RCC 7860 (cell line): ENCODE measurements at regions not wholly inside any gene's neighbourhood (a gene's known extent, or its start where the extent isn't known, plus 50 kb on each side); places are given as distances from the start of the nearest gene placed in this dataset.

Source experiments
- DNase-seq: peaks from one replicate; pipeline ENCODE4 v3.0.0-alpha.2; 2015; ENCODE audit warnings: low spot score
- FAIRE-seq: peaks from 2 replicates; lab custom pipeline; 2012; peaks lifted over from hg19 to GRCh38; lab: Jason Lieb, UNC

DNA sequence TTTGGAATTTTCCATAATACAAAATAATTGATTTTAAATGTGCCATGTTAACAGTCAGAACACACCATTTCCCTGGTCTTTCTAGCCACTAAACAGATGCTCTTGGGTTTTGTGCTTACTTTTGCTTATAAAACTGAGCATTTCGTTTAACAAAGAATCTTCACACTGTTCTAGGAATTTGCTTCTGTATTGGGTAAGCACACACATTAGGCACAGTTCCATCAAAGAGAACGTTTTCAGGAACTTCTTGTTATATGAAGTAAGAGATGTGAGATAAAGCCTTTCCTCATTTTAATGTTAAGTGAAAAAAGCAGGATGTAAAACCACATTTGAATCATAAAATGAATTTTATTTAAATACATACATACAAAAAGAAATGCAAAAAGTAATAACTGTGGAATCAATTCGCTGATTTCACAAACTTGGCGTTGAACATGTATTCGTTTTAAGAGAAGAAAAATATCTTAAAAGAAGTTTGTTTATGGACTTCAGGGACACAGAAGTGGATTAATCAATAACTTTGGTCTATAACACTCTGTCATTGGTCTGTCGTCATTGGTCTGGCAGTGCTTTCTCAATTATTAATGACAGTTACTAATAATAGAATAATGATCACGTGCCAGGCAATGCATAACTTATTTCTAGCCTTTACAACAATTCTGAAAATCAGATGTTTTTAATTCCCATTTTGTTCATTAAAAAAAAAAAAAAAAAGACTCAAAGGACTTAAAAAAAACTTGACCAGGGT is 199.9 kb upstream of the PRDM1 start:
- FAIRE-seq (no peak), DNase-seq (no peak)

- FAIRE-seq (no peak), DNase-seq (no peak)
These were observed 201.7 kb upstream of the PRDM1 start for GRCh38 chr6:105884426-105884825.

DNA sequence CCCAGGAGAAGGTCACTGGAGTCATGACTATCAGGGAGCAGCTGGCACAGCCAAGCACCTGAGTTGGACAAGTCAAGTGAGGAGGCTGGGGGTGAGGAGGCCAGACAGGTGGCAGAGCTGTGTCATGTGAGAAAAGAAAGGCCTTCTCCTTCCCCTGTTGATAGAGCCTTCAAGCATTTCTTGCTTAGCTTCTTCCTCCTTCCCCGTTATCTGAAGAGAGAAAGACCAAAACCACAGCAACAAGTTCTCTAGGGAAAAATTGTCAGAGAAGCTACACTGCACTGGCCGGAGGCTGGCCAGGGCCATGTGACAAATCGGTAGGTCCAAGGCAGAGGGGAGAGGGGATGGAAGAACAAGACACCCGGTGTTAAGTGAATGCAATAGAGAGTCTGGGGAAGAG is 202.1 kb upstream of the PRDM1 start:
- DNase-seq (no peak), FAIRE-seq (no peak)

DNA sequence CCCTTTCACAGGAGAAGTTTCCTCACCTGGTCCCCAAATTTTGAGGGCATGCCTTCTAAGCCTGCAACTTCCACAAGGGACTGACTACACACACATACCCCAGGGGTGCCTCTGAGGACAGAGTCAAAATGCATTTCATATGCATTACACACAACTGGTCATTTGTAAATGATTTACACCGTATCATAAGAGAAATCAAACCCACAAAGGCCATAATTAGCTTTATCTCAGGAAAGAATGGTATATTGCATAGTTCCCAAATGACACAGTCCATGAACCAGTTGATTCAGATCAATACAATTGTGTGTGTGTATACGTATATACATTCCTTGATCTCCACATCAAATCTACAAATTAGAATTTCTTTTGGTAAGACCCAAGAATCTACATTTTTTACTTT is 203.3 kb upstream of the PRDM1 start:
- DNase-seq: peak; percentile 80
- peak; percentile 76 for FAIRE-seq

DNA sequence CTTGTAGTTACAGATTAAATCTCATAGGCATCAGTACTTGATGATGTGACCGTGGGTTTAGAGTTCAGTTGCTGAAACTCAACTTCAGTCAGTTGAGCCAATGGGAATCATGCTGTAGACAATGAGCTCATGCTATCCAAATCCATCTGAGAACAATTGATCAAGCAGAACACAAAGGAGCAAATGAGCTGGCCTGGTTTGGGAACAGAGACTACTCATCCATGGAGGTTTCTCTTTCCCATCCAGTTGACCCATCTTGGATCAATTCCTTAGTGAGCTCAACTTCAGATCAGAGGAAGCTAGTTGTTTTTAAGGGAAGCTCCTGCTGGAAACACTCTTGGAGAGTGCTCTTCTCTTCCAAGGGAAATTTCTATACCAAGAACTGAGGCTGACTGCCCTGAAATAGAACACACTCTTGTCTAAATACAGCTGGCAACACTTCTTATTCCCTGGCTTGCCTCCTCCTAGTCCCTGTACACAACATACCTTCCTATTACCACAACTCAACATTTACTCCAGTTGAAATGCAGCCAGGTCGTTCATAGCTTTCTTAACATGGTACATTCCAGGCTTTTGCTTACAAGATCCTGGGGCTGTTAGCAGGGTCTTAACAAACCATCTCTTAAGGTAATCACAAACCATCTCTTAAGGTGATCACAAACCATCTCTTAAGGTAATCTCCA is 203.9 kb upstream of the PRDM1 start:
- FAIRE-seq (peak; percentile 79), DNase-seq (peak; percentile 70)

GRCh38 chr6:105881608-105882007 is 204.5 kb upstream of the PRDM1 start:
- DNase-seq (no peak), FAIRE-seq (no peak)

GRCh38 chr6:105880030-105880492 is 206.1 kb upstream of the PRDM1 start:
- DNase-seq (no peak), FAIRE-seq (no peak)

DNA sequence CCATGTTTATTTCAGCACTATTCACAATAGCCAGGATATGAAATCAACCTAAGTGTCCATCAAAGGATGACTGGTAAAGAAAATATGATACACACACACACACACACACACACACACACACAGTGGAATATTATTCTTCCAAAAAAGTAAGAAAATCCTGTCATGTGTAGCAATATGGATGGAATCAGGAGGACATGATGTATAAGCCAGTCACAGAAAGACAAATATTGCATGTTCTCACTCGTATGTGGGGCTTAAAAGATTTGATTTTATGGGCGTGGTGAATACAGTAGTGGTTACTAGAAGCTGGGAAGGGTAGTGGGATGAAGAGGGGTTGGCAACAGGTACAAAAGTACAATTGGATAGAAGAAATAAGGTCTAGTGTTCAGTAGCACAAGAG is 207.0 kb upstream of the PRDM1 start:
- FAIRE-seq (no peak), DNase-seq (no peak)

GRCh38 chr6:105875974-105876640 is 210.0 kb upstream of the PRDM1 start:
- DNase-seq (no peak), FAIRE-seq (no peak)

DNA sequence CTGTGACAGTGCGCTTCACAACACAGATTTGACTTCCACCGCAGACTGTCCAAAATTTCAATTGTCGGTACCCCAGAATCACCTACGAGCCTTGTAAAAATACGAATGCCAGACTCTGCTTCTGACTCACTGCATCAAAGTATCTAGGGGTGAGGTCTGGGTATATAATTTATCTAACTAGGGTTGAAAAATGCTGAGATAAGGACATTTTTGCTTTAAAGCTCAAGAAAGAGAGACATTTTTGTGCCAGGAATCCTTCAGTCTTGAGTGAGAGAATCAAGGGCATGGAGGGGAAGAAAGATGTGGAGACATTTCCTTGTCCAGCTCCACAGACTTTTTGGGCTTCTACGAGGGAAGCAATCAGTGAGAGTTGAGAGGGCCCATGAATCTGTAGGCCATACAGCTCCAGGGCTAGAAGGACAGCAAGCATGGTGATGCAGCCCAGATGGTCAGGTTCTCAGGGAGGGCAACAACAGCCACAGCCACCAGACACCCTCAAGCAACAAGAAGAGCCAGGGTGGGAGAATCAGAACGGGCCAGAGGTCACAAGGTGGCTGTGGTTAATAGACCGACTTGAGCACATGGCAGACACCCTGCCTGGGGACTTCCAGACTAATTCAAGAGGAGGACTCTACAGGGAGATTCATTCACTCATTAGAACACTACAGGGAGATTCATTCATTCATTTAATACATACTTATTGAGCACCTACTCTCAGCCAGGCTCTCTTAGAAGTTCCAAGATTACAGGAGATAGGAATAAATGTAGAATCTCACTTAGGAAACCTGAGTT is 211.1 kb upstream of the PRDM1 start:
- FAIRE-seq (no peak), DNase-seq (no peak)

DNA sequence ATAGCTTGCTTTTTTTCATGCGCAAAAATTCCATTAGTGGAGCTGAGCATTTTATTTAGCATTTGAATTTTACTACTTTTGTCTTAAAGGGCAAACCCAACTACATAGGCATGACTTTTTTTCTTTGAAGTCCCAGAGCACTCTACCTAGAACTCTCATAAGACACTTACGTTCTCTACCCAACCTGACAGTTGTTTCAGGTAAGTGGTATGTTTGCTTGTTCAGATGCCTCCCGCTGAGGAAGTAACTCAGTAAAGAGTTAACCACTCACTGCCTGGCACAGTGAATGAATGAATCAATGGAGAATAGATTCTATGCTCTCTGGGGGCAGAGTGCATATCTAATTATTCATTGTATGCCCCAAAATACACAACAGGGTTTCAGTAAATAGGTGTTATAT is 212.3 kb upstream of the PRDM1 start:
- DNase-seq: no peak
- FAIRE-seq: no peak

GRCh38 chr6:105873211-105873704 is 212.9 kb upstream of the PRDM1 start:
- DNase-seq (no peak), FAIRE-seq (no peak)

DNA sequence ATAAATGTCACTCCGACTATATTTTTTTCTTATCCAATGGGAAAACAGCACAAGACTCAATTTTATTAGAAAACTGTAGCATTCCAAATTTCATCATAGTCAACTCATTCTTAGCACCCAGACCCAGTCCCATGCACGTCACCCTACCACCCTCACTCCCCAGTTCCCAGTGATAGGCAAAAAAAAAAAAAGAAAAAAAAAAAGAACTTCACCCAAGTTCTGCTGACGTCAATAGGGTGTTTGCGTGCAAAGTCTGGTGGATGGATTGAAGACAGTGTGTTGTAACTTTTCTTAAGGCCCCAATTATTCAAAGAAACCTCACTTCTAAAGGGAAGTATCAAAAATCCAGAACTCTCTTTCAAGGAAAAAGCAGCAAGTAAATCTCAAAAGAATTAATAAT is 213.9 kb upstream of the PRDM1 start:
- DNase-seq (no peak), FAIRE-seq (no peak)

GRCh38 chr6:105871542-105871941 is 214.6 kb upstream of the PRDM1 start:
- no peak for FAIRE-seq
- no peak for DNase-seq

- DNase-seq (no peak), FAIRE-seq (no peak)
These were observed 216.2 kb upstream of the PRDM1 start for GRCh38 chr6:105869835-105870440.

DNA sequence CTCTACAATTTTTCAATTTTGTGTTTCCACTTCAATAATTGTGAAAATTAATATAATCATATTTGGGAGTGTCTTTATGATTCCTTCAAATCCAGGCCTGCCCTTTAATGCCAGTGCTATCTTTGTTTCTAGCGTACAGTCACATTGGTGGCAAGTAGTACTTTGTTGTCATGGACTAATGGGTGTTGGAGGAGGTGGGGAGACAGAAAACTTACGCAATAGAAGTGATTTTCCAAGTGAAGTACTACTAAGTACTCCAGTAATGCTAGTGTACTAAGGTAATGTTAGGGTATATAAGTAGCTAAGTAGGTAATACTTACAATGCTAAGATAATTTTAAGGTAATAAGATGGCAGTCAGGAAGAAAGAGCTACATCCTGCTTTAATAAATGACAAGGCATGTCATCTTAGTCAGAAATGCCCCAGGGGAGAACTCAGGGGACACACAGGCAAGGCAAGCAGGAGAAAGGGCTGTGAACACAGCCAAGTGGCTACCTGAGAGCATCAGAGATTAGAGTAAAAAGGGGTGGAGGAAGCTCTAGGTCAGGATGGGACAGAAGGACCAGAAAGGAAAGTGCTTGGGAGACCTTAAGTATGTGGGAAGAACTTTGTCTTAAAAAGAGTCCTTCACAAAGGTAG is 217.2 kb upstream of the PRDM1 start:
- no peak for FAIRE-seq
- DNase-seq: no peak

DNA sequence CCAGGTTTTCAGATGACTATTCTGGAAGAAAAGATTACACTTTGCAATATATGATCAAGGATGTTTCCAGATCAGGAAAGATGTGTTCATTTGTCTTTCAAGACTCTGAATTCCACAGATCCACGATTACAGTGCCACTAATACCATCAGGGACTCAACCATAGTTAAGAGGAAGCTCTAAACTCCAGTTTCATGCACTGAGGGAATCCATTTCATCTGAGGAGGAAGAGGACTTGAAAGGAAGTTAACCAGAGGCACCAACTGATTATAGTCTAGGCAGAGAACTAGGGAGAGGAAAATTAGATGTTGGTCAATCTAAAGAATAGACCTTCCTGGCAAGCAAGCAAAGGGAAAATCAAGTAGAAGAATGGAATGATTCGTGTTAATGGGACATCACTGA is 218.3 kb upstream of the PRDM1 start:
- no peak for FAIRE-seq
- DNase-seq: no peak

GRCh38 chr6:105867277-105867676 is 218.9 kb upstream of the PRDM1 start:
- DNase-seq: no peak
- FAIRE-seq: no peak

GRCh38 chr6:105862936-105863607 is 223.1 kb upstream of the PRDM1 start:
- no peak for FAIRE-seq
- DNase-seq: no peak
